ENCODE measurements at regions not wholly inside any gene's neighbourhood (a gene's known extent, or its start where the extent isn't known, plus 50 kb on each side); places are given as distances from the start of the nearest gene placed in this dataset.

- peak; percentile 26 for DNase-seq
Observed at GRCh38 chr3:193879099-193879863, 256.7 kb upstream of the HES1 start.

GRCh38 chr3:193879864-193880242, 256.1 kb upstream of the HES1 start:
- no peak for DNase-seq

GRCh38 chr3:193882091-193882490, 253.9 kb upstream of the HES1 start:
- no peak for DNase-seq

GRCh38 chr3:193883551-193883950, 252.4 kb upstream of the HES1 start:
- DNase-seq, result no peak

GRCh38 chr3:193884027-193884426, 251.9 kb upstream of the HES1 start:
- no peak for DNase-seq

GRCh38 chr3:193884652-193885051, 251.3 kb upstream of the HES1 start:
- DNase-seq, result no peak

GRCh38 chr3:193885832-193886231, 250.1 kb upstream of the HES1 start:
- peak; percentile 26 for DNase-seq

- no peak for DNase-seq
Observed at GRCh38 chr3:193890016-193890897, 245.7 kb upstream of the HES1 start.

- peak; percentile 55 for DNase-seq
Observed at GRCh38 chr3:193894121-193894863, 241.7 kb upstream of the HES1 start.

- no peak for DNase-seq
Observed at GRCh38 chr3:193895409-193895808, 240.5 kb upstream of the HES1 start.

- no peak for DNase-seq
Observed at GRCh38 chr3:193896419-193896818, 239.5 kb upstream of the HES1 start.

- DNase-seq, result no peak
Observed at GRCh38 chr3:193897288-193897687, 238.7 kb upstream of the HES1 start.

- no peak for DNase-seq
Observed at GRCh38 chr3:193897731-193898180, 238.2 kb upstream of the HES1 start.

- peak; percentile 38 for DNase-seq
Observed at GRCh38 chr3:193899001-193899400, 236.9 kb upstream of the HES1 start.

GRCh38 chr3:193901007-193901406, 234.9 kb upstream of the HES1 start:
- no peak for DNase-seq

GRCh38 chr3:193902607-193903511, 233.1 kb upstream of the HES1 start:
- DNase-seq, result peak; percentile 93

- DNase-seq, result no peak
Observed at GRCh38 chr3:193903512-193903817, 232.5 kb upstream of the HES1 start.

GRCh38 chr3:193903966-193904365, 232.0 kb upstream of the HES1 start:
- peak; percentile 92 for DNase-seq

- DNase-seq, result no peak
Observed at GRCh38 chr3:193905541-193906396, 230.2 kb upstream of the HES1 start.

GRCh38 chr3:193906849-193907410, 229.0 kb upstream of the HES1 start:
- DNase-seq, result no peak

GRCh38 chr3:193908181-193908744, 227.7 kb upstream of the HES1 start:
- no peak for DNase-seq
